HUES48 (cell line): ENCODE measurements at regions not wholly inside any gene's neighbourhood (a gene's known extent, or its start where the extent isn't known, plus 50 kb on each side); places are given as distances from the start of the nearest gene placed in this dataset.

ENCODE experiments used
- H3K27ac ChIP-seq: one replicate; pipeline ENCODE4 v1.7.0; 2013; ENCODE audit warnings: low read depth, low read length, inconsistent platforms
- H3K27me3 ChIP-seq: 2 replicates; pipeline ENCODE4 v1.6.1; 2013; ENCODE audit warnings: mild to moderate bottlenecking, low read length; ENCODE audit not compliant: control insufficient read depth, insufficient read depth
- H3K36me3 ChIP-seq: 2 replicates; pipeline ENCODE4 v1.6.1; 2013; ENCODE audit warnings: low read length; ENCODE audit not compliant: control insufficient read depth, insufficient read depth
- H3K4me1 ChIP-seq: 2 replicates; pipeline ENCODE4 v1.6.1; 2013; ENCODE audit warnings: mild to moderate bottlenecking, low read length; ENCODE audit not compliant: control insufficient read depth, insufficient read depth
- H3K4me3 ChIP-seq: 2 replicates; pipeline ENCODE4 v1.5.1; 2013; ENCODE audit warnings: mild to moderate bottlenecking, low read depth, low read length
- H3K9ac ChIP-seq: 2 replicates; pipeline ENCODE4 v1.6.1; 2013; ENCODE audit warnings: mild to moderate bottlenecking, low read depth, low read length, moderate library complexity
- H3K9me3 ChIP-seq: 2 replicates; pipeline ENCODE4 v1.6.1; 2013; ENCODE audit warnings: low read length; ENCODE audit not compliant: control insufficient read depth, insufficient read depth

- Histone ChIP-seq H3K27ac (peak overlapping the region; percentile 66), H3K9ac (no peak overlapping the region), H3K4me3 (no peak overlapping the region), H3K9me3 (no peaks in the 10 kb centered on the region), H3K27me3 (no peaks in the 10 kb centered on the region), H3K36me3 (no peaks in the 10 kb centered on the region), H3K4me1 (peaks cover 23% of the 10 kb centered on the region)
These were observed 133.1 kb upstream of the PRDM1 start for GRCh38 chr6:105952772-105953690.

- Histone ChIP-seq H3K36me3 (no peaks in the 10 kb centered on the region), H3K4me3 (no peak overlapping the region), H3K9me3 (no peaks in the 10 kb centered on the region), H3K27me3 (no peaks in the 10 kb centered on the region), H3K27ac (peak overlapping the region; percentile 40), H3K4me1 (peaks cover 23% of the 10 kb centered on the region), H3K9ac (no peak overlapping the region)
These were observed 133.8 kb upstream of the PRDM1 start for GRCh38 chr6:105952326-105952725.

- H3K27ac ChIP-seq, result peak overlapping the region; percentile 46
- H3K4me3 ChIP-seq, result no peak overlapping the region
- no peaks in the 10 kb centered on the region for H3K27me3 ChIP-seq
- no peaks in the 10 kb centered on the region for H3K36me3 ChIP-seq
- H3K4me1 ChIP-seq, result peaks cover 23% of the 10 kb centered on the region
- no peak overlapping the region for H3K9ac ChIP-seq
- no peaks in the 10 kb centered on the region for H3K9me3 ChIP-seq
These were observed 134.8 kb upstream of the PRDM1 start for GRCh38 chr6:105951322-105951721.

- Histone ChIP-seq H3K9ac (no peak overlapping the region), H3K4me3 (no peak overlapping the region), H3K36me3 (no peaks in the 10 kb centered on the region), H3K4me1 (peaks cover 23% of the 10 kb centered on the region), H3K27ac (no peak overlapping the region), H3K9me3 (no peaks in the 10 kb centered on the region), H3K27me3 (no peaks in the 10 kb centered on the region)
These were observed 136.3 kb upstream of the PRDM1 start for GRCh38 chr6:105949869-105950268.

GRCh38 chr6:105943514-105943913, 142.6 kb upstream of the PRDM1 start:
- no peak overlapping the region for H3K4me3 ChIP-seq
- no peak overlapping the region for H3K9ac ChIP-seq
- H3K27ac ChIP-seq, result no peak overlapping the region
- 0 out of 2 replicates have a peak, but pooled peaks cover 4% of the 10 kb centered on the region for H3K4me1 ChIP-seq
- H3K9me3 ChIP-seq, result no peaks in the 10 kb centered on the region
- no peaks in the 10 kb centered on the region for H3K27me3 ChIP-seq
- no peaks in the 10 kb centered on the region for H3K36me3 ChIP-seq

- H3K4me1 ChIP-seq, result 0 out of 2 replicates have a peak, but pooled peaks cover 4% of the 10 kb centered on the region
- no peak overlapping the region for H3K9ac ChIP-seq
- H3K36me3 ChIP-seq, result no peaks in the 10 kb centered on the region
- no peaks in the 10 kb centered on the region for H3K27me3 ChIP-seq
- no peak overlapping the region for H3K27ac ChIP-seq
- no peaks in the 10 kb centered on the region for H3K9me3 ChIP-seq
- H3K4me3 ChIP-seq, result no peak overlapping the region
These were observed 144.3 kb upstream of the PRDM1 start for GRCh38 chr6:105941621-105942412.

- H3K4me1 ChIP-seq, result 0 out of 2 replicates have a peak, but pooled peaks cover 4% of the 10 kb centered on the region
- no peaks in the 10 kb centered on the region for H3K27me3 ChIP-seq
- H3K27ac ChIP-seq, result no peak overlapping the region
- no peak overlapping the region for H3K9ac ChIP-seq
- H3K9me3 ChIP-seq, result no peaks in the 10 kb centered on the region
- H3K36me3 ChIP-seq, result no peaks in the 10 kb centered on the region
- no peak overlapping the region for H3K4me3 ChIP-seq
These were observed 145.1 kb upstream of the PRDM1 start for GRCh38 chr6:105940990-105941389.

GRCh38 chr6:105936972-105937371, 149.2 kb upstream of the PRDM1 start:
- no peaks in the 10 kb centered on the region for H3K9me3 ChIP-seq
- H3K4me1 ChIP-seq, result 0 out of 2 replicates have a peak, but pooled peaks cover 4% of the 10 kb centered on the region
- H3K27me3 ChIP-seq, result no peaks in the 10 kb centered on the region
- H3K27ac ChIP-seq, result no peak overlapping the region
- H3K4me3 ChIP-seq, result no peak overlapping the region
- no peaks in the 10 kb centered on the region for H3K36me3 ChIP-seq
- no peak overlapping the region for H3K9ac ChIP-seq

- Histone ChIP-seq H3K4me3 (no peak overlapping the region), H3K9me3 (no peaks in the 10 kb centered on the region), H3K27ac (no peak overlapping the region)
These were observed 150.7 kb upstream of the PRDM1 start for GRCh38 chr6:105935416-105935815.

GRCh38 chr6:105934708-105935107, 151.4 kb upstream of the PRDM1 start:
- no peak overlapping the region for H3K4me3 ChIP-seq
- H3K36me3 ChIP-seq, result no peaks in the 10 kb centered on the region
- H3K4me1 ChIP-seq, result no peaks in the 10 kb centered on the region
- no peak overlapping the region for H3K27ac ChIP-seq
- H3K27me3 ChIP-seq, result no peaks in the 10 kb centered on the region
- H3K9me3 ChIP-seq, result no peaks in the 10 kb centered on the region
- H3K9ac ChIP-seq, result no peak overlapping the region

More at GRCh38 chr6:105935416-105935815, 150.7 kb upstream of the PRDM1 start:
- Histone ChIP-seq H3K36me3 (no peaks in the 10 kb centered on the region), H3K9ac (no peak overlapping the region), H3K27me3 (no peaks in the 10 kb centered on the region), H3K4me1 (no peaks in the 10 kb centered on the region)

- Histone ChIP-seq H3K27me3 (no peaks in the 10 kb centered on the region), H3K4me1 (no peaks in the 10 kb centered on the region), H3K27ac (no peak overlapping the region), H3K9me3 (no peaks in the 10 kb centered on the region), H3K9ac (no peak overlapping the region), H3K36me3 (no peaks in the 10 kb centered on the region), H3K4me3 (no peak overlapping the region)
These were observed 153.7 kb upstream of the PRDM1 start for GRCh38 chr6:105932440-105932839.
